ENCODE measurements at regions not wholly inside any gene's neighbourhood (a gene's known extent, or its start where the extent isn't known, plus 50 kb on each side); places are given as distances from the start of the nearest gene placed in this dataset.

GRCh38 chr12:124454735-124455134, 112.7 kb downstream of the NCOR2 start:
- no peak for DNase-seq (ENCODE audit: extremely low read depth, low read depth)
- TF ChIP-seq CTCF (IDR thresholded peaks at IDR 0.05; ENCODE audit: low read depth, low read length, missing control alignments), result no peak

GRCh38 chr12:124454352-124454725, 113.1 kb downstream of the NCOR2 start:
- DNase-seq (ENCODE audit: extremely low read depth, low read depth), result no peak
- no peak for TF ChIP-seq CTCF (IDR thresholded peaks at IDR 0.05; ENCODE audit: low read depth, low read length, missing control alignments)
- H3K4me3 ChIP-seq (replicated peaks; ENCODE audit: low read depth, low read length), result no peak overlapping the region

More at GRCh38 chr12:124454735-124455134, 112.7 kb downstream of the NCOR2 start:
- H3K4me3 ChIP-seq (replicated peaks; ENCODE audit: low read depth, low read length), result no peak overlapping the region

GRCh38 chr12:124453419-124454351, 113.7 kb downstream of the NCOR2 start:
- peak; percentile 39 for DNase-seq (ENCODE audit: extremely low read depth, low read depth)
- no peak for TF ChIP-seq CTCF (IDR thresholded peaks at IDR 0.05; ENCODE audit: low read depth, low read length, missing control alignments)
- no peak overlapping the region for H3K4me3 ChIP-seq (replicated peaks; ENCODE audit: low read depth, low read length)

GRCh38 chr12:124452576-124453331, 114.7 kb downstream of the NCOR2 start:
- TF ChIP-seq CTCF (IDR thresholded peaks at IDR 0.05; ENCODE audit: low read depth, low read length, missing control alignments), result no peak
- no peak for DNase-seq (ENCODE audit: extremely low read depth, low read depth)
- H3K4me3 ChIP-seq (replicated peaks; ENCODE audit: low read depth, low read length), result no peak overlapping the region

GRCh38 chr12:124451637-124452243, 115.7 kb downstream of the NCOR2 start:
- no peak for DNase-seq (ENCODE audit: extremely low read depth, low read depth)
- no peak for TF ChIP-seq CTCF (IDR thresholded peaks at IDR 0.05; ENCODE audit: low read depth, low read length, missing control alignments)
- H3K4me3 ChIP-seq (replicated peaks; ENCODE audit: low read depth, low read length), result no peak overlapping the region

- DNase-seq (ENCODE audit: extremely low read depth, low read depth), result no peak
- H3K4me3 ChIP-seq (replicated peaks; ENCODE audit: low read depth, low read length), result no peak overlapping the region
- TF ChIP-seq CTCF (IDR thresholded peaks at IDR 0.05; ENCODE audit: low read depth, low read length, missing control alignments), result no peak
Measured at GRCh38 chr12:124451016-124451415, 116.4 kb downstream of the NCOR2 start.
